MM.1S (cell line): ENCODE measurements at regions not wholly inside any gene's neighbourhood (a gene's known extent, or its start where the extent isn't known, plus 50 kb on each side); places are given as distances from the start of the nearest gene placed in this dataset.

ENCODE experiments used
- EZH2 ChIP-seq: fragments of 300-600 bp; sonication (generic); optimal IDR thresholded peaks from 2 replicates; pipeline ENCODE3; 2017; ENCODE audit warnings: low read depth, mild to moderate bottlenecking, antibody characterized with exemption, low read length, mixed read lengths
- TF ChIP-seq, protein P1 (sequence below): fragments of 300-600 bp; sonication (generic); IDR thresholded peaks from 2 replicates; pipeline ENCODE4 v1.5.1; 2016; ENCODE audit warnings: antibody characterized with exemption, low read length, mixed read lengths

DNA sequence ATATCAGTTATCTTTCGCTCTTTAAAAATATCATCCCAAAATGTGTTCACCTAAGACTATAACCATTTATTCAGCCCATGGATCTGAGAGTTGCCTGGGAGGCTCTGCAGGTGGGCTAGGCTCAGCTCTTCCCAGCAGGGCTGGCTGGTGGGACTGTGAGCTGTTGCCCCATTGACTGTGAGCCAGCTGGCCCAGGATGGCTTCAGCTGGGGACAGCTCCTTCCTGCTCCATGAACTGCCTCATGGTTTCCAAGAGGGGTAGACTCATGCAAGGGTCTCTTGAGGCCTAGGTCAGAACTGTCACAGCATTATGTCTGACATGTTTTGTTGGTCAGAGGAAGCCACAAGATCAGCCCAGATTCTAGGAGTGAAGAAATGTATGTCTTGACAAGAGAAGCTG, 114.1 kb upstream of the E2F7 start:
- TF ChIP-seq, protein P1, sequence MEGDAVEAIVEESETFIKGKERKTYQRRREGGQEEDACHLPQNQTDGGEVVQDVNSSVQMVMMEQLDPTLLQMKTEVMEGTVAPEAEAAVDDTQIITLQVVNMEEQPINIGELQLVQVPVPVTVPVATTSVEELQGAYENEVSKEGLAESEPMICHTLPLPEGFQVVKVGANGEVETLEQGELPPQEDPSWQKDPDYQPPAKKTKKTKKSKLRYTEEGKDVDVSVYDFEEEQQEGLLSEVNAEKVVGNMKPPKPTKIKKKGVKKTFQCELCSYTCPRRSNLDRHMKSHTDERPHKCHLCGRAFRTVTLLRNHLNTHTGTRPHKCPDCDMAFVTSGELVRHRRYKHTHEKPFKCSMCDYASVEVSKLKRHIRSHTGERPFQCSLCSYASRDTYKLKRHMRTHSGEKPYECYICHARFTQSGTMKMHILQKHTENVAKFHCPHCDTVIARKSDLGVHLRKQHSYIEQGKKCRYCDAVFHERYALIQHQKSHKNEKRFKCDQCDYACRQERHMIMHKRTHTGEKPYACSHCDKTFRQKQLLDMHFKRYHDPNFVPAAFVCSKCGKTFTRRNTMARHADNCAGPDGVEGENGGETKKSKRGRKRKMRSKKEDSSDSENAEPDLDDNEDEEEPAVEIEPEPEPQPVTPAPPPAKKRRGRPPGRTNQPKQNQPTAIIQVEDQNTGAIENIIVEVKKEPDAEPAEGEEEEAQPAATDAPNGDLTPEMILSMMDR: no peak
- TF ChIP-seq EZH2: no peak
